HCT116 (cell line): ENCODE measurements at regions not wholly inside any gene's neighbourhood (a gene's known extent, or its start where the extent isn't known, plus 50 kb on each side); places are given as distances from the start of the nearest gene placed in this dataset.

Experiments
- ATAC-seq: fragments of 200-7000 bp; cut with Tn5 transposase; 2 replicates; pipeline ENCODE4 v1.9.1; 2020; ENCODE audit warnings: mild to moderate bottlenecking, moderate library complexity
- BruUV-seq: library from RNA; stranded (reverse); fragments of 400-500 nt; replicated peaks from 2 replicates; lab custom pipeline; 2021; lab: Mats Ljungman, UMichigan
- CTCF ChIA-PET: fragments of 300-600 bp; sonication (Branson Sonifier 250); formaldehyde crosslinking; loops from one replicate; lab custom pipeline; 2021; ENCODE audit warnings: antibody characterized with exemption; lab: Charles Lee
- POLR2A ChIA-PET: fragments of 300-600, 350-600 bp; sonication (Branson Sonifier 250); formaldehyde crosslinking; loops from one replicate; lab custom pipeline; 2021; ENCODE audit warnings: antibody characterized with exemption; lab: Charles Lee
- RAD21 ChIA-PET, 2 experiments: fragments of 300-600 bp; sonication (Branson Sonifier 250); formaldehyde crosslinking; loops; one replicate each; lab custom pipeline; 2023; ENCODE audit warnings: low total read pairs in 2 of 2; ENCODE audit not compliant: uncharacterized antibody in 2 of 2, unreplicated experiment in 2 of 2, low non-redundant PET in 1 of 2; lab: Charles Lee
- DNase-seq: peaks from one replicate; pipeline ENCODE4 v3.0.0-alpha.2; 2010; ENCODE audit warnings: low read depth, low spot score
- H2AFZ ChIP-seq: fragments of 200-600 bp; shearing (Covaris generic), sonication (generic); 2 replicates; pipeline ENCODE4 v1.6.1; 2017; ENCODE audit warnings: low read depth, mixed run types, mixed read lengths, antibody characterized with exemption, low read length; ENCODE audit not compliant: poor library complexity, severe bottlenecking
- H3K27ac ChIP-seq: 2 replicates; pipeline ENCODE4 v1.5.1; 2012; ENCODE audit warnings: low read depth, low read length
- H3K27me3 ChIP-seq: fragments of 200-600 bp; sonication (generic); 2 replicates; pipeline ENCODE4 v1.6.1; 2016; ENCODE audit warnings: mixed run types, low read length, mixed read lengths; ENCODE audit not compliant: insufficient read depth
- H3K36me3 ChIP-seq, 2 experiments: fragments of 200-500 bp in 1 of 2; fragments of 200-600 bp in 1 of 2; sonication (Bioruptor generic) in 1 of 2; sonication (generic) in 1 of 2; 2 replicates each; pipeline versions ENCODE4 v1.5.1 to v1.6.1; 2014 to 2016; ENCODE audit warnings: low read length in 2 of 2, inconsistent platforms in 1 of 2, mixed read lengths in 1 of 2, mixed run types in 1 of 2; ENCODE audit not compliant: insufficient read depth in 2 of 2, control insufficient read depth in 1 of 2
- H3K4me1 ChIP-seq, 2 experiments: fragments of 200-600 bp in 1 of 2; sonication (generic) in 1 of 2; 2 replicates each; pipeline versions ENCODE4 v1.5.1 to v1.6.1; 2012 to 2017; ENCODE audit warnings: low read length in 2 of 2, inconsistent platforms in 1 of 2, mild to moderate bottlenecking in 1 of 2, mixed read lengths in 1 of 2, mixed run types in 1 of 2, moderate library complexity in 1 of 2; ENCODE audit not compliant: insufficient read depth in 2 of 2, control insufficient read depth in 1 of 2
- H3K4me2 ChIP-seq: fragments of 200-600 bp; sonication (generic); 2 replicates; pipeline ENCODE4 v1.6.1; 2017; ENCODE audit warnings: mixed run types, low read length, mixed read lengths
- H3K4me3 ChIP-seq, 2 experiments: fragments of 200-600 bp in 1 of 2; sonication (generic) in 1 of 2; replicated peaks in 1 of 2; 2 replicates each; pipeline ENCODE4 v1.5.1; 2011 to 2016; ENCODE audit warnings: low read length in 2 of 2, control low read depth in 1 of 2, low read depth in 1 of 2, mild to moderate bottlenecking in 1 of 2, mixed read lengths in 1 of 2, mixed run types in 1 of 2
- H3K79me2 ChIP-seq: fragments of 200-600 bp; sonication (generic); 2 replicates; pipeline ENCODE4 v1.6.1; 2017; ENCODE audit warnings: mild to moderate bottlenecking, mixed run types, low read length, moderate library complexity, mixed read lengths; ENCODE audit not compliant: insufficient read depth
- H3K9ac ChIP-seq: fragments of 200-600 bp; sonication (generic); 2 replicates; pipeline ENCODE4 v1.6.1; 2016; ENCODE audit warnings: low read length, mixed read lengths
- H3K9me2 ChIP-seq: fragments of 200-600 bp; sonication (generic), shearing (Covaris generic); 2 replicates; pipeline ENCODE4 v1.6.1; 2017; ENCODE audit warnings: mixed run types, mild to moderate bottlenecking, moderate library complexity; ENCODE audit not compliant: insufficient read depth
- H3K9me3 ChIP-seq, 2 experiments: fragments of 200-500 bp in 1 of 2; fragments of 200-600 bp in 1 of 2; sonication (Bioruptor generic) in 1 of 2; sonication (generic) in 1 of 2; 2 replicates each; pipeline ENCODE4 v1.6.1; 2014 to 2017; ENCODE audit warnings: low read length in 2 of 2, mixed read lengths in 2 of 2, inconsistent platforms in 1 of 2, low read depth in 1 of 2, mild to moderate bottlenecking in 1 of 2, mixed run types in 1 of 2, moderate library complexity in 1 of 2; ENCODE audit not compliant: control insufficient read depth in 1 of 2, insufficient read depth in 1 of 2
- H4K20me1 ChIP-seq: fragments of 200-600 bp; sonication (generic), shearing (Covaris generic); 2 replicates; pipeline ENCODE4 v1.6.1; 2017; ENCODE audit warnings: mixed run types, mild to moderate bottlenecking, moderate library complexity; ENCODE audit not compliant: insufficient read depth
- CBX3 ChIP-seq: IDR thresholded peaks from 2 replicates; pipeline ENCODE4 v1.6.1; 2012; ENCODE audit warnings: low read depth
- EGR1 ChIP-seq: IDR thresholded peaks from 2 replicates; pipeline ENCODE4 v1.6.1; 2012; ENCODE audit warnings: low read depth
- EZH2 ChIP-seq: fragments of 200-600 bp; sonication (generic); IDR thresholded peaks from 2 replicates; pipeline ENCODE4 v1.6.1; 2017; ENCODE audit warnings: antibody characterized with exemption, mixed run types
- EZH2phosphoT487 ChIP-seq: fragments of 200-600 bp; IDR thresholded peaks from 2 replicates; pipeline ENCODE4 v1.6.1; 2018; ENCODE audit warnings: antibody characterized with exemption, borderline replicate concordance
- FOSL1 ChIP-seq: IDR thresholded peaks from 2 replicates; pipeline ENCODE4 v1.6.1; 2012; ENCODE audit warnings: low read depth
- POLR2AphosphoS5 ChIP-seq: IDR thresholded peaks from 2 replicates; pipeline ENCODE4 v1.6.1; 2011; ENCODE audit warnings: mild to moderate bottlenecking, low read depth, low read length, moderate library complexity
- RAD21 ChIP-seq: IDR thresholded peaks from 2 replicates; pipeline ENCODE4 v1.6.1; 2012; ENCODE audit warnings: low read depth, mild to moderate bottlenecking
- SIN3A ChIP-seq: IDR thresholded peaks from 2 replicates; pipeline ENCODE4 v1.6.1; 2012; ENCODE audit warnings: low read depth
- SRF ChIP-seq: IDR thresholded peaks from 2 replicates; pipeline ENCODE4 v1.6.1; 2012; ENCODE audit warnings: low read depth
- TCF7L2 ChIP-seq: IDR thresholded peaks from 2 replicates; pipeline ENCODE4 v1.7.0; 2011; ENCODE audit warnings: borderline replicate concordance, inconsistent platforms; ENCODE audit not compliant: insufficient read depth, insufficient read length; ENCODE audit errors: extremely low read depth
- intact Hi-C: fragments of 100-400 bp; cut with micrococcal nuclease; formaldehyde crosslinking; loops from 2 replicates; pipeline ENCODE4 v1.10.0; 2022
- TF ChIP-seq, protein P1 (sequence below): IDR thresholded peaks from 2 replicates; pipeline ENCODE4 v1.6.1; 2012
- TF ChIP-seq, protein P2 (sequence below): IDR thresholded peaks from 2 replicates; pipeline ENCODE4 v1.6.1; 2011; ENCODE audit warnings: mild to moderate bottlenecking, low read length, moderate library complexity; ENCODE audit not compliant: insufficient replicate concordance; ENCODE audit errors: extremely low read depth
- TF ChIP-seq, protein P3 (sequence below): IDR thresholded peaks from 2 replicates; pipeline ENCODE4 v1.6.1; 2012; ENCODE audit warnings: low read depth

DNA sequence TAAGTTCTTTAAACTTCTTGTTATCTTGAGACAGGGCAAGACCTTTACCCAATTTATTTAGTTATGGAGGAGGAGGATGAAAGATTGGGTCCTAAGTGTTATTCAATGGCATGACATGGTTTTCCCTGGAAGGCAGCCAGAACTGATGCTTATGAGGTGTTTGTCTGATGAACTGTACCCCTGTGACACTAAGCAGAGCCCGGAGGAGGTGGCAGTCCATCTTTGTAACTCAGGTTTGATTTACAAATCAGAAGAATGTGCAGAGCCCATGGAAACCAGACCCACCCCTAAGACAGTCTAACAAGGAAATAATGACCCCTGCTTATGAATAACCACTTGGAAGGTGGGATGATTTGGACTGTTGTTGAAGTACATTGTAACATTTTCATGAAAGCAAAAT is 878.6 kb upstream of the NR2F2 start:
- DNase-seq (no peak), ATAC-seq (no peak)
- H3K9ac ChIP-seq = no peak overlapping the region
- H3K79me2 ChIP-seq = no peaks in the 10 kb centered on the region
- intact Hi-C loops = no loop called here
- POLR2A ChIA-PET = no interaction called here
- no peak overlapping the region for H3K4me2 ChIP-seq
- no peaks in the 10 kb centered on the region for H3K4me1 ChIP-seq
- H2AFZ ChIP-seq = no peak overlapping the region
- H3K4me3 ChIP-seq = no peak overlapping the region
- H3K9me3 ChIP-seq = no peaks in the 10 kb centered on the region
- BruUV-seq = no TSS peak
- no peak overlapping the region for H3K27ac ChIP-seq
- no peaks in the 10 kb centered on the region for H3K36me3 ChIP-seq
- H3K9me2 ChIP-seq = no peaks in the 10 kb centered on the region
- TF ChIP-seq RAD21 (no peak), SIN3A (no peak), POLR2AphosphoS5 (no peak), CBX3 (no peak), EGR1 (no peak), EZH2 (no peak), FOSL1 (no peak), TCF7L2 (no peak), EZH2phosphoT487 (no peak), SRF (no peak)
- TF ChIP-seq, protein P1, sequence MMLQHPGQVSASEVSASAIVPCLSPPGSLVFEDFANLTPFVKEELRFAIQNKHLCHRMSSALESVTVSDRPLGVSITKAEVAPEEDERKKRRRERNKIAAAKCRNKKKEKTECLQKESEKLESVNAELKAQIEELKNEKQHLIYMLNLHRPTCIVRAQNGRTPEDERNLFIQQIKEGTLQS = no peak
- TF ChIP-seq, protein P2, sequence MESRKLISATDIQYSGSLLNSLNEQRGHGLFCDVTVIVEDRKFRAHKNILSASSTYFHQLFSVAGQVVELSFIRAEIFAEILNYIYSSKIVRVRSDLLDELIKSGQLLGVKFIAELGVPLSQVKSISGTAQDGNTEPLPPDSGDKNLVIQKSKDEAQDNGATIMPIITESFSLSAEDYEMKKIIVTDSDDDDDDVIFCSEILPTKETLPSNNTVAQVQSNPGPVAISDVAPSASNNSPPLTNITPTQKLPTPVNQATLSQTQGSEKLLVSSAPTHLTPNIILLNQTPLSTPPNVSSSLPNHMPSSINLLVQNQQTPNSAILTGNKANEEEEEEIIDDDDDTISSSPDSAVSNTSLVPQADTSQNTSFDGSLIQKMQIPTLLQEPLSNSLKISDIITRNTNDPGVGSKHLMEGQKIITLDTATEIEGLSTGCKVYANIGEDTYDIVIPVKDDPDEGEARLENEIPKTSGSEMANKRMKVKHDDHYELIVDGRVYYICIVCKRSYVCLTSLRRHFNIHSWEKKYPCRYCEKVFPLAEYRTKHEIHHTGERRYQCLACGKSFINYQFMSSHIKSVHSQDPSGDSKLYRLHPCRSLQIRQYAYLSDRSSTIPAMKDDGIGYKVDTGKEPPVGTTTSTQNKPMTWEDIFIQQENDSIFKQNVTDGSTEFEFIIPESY = no peak
- TF ChIP-seq, protein P3, sequence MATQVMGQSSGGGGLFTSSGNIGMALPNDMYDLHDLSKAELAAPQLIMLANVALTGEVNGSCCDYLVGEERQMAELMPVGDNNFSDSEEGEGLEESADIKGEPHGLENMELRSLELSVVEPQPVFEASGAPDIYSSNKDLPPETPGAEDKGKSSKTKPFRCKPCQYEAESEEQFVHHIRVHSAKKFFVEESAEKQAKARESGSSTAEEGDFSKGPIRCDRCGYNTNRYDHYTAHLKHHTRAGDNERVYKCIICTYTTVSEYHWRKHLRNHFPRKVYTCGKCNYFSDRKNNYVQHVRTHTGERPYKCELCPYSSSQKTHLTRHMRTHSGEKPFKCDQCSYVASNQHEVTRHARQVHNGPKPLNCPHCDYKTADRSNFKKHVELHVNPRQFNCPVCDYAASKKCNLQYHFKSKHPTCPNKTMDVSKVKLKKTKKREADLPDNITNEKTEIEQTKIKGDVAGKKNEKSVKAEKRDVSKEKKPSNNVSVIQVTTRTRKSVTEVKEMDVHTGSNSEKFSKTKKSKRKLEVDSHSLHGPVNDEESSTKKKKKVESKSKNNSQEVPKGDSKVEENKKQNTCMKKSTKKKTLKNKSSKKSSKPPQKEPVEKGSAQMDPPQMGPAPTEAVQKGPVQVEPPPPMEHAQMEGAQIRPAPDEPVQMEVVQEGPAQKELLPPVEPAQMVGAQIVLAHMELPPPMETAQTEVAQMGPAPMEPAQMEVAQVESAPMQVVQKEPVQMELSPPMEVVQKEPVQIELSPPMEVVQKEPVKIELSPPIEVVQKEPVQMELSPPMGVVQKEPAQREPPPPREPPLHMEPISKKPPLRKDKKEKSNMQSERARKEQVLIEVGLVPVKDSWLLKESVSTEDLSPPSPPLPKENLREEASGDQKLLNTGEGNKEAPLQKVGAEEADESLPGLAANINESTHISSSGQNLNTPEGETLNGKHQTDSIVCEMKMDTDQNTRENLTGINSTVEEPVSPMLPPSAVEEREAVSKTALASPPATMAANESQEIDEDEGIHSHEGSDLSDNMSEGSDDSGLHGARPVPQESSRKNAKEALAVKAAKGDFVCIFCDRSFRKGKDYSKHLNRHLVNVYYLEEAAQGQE = no peak
- TF ChIP-seq, all 23 proteins: peak for 0
- H4K20me1 ChIP-seq = no peaks in the 10 kb centered on the region
- CTCF ChIA-PET = no interaction called here
- no peaks in the 10 kb centered on the region for H3K27me3 ChIP-seq
- RAD21 ChIA-PET = no interaction called here
